Kidney epithelial cell (primary cell): ENCODE measurements at regions not wholly inside any gene's neighbourhood (a gene's known extent, or its start where the extent isn't known, plus 50 kb on each side); places are given as distances from the start of the nearest gene placed in this dataset.

ENCODE experiments used
- DNase-seq: peaks from one replicate; pipeline ENCODE4 v3.0.0-alpha.2; 2010; ENCODE audit warnings: low read depth
- H3K27me3 ChIP-seq: 2 replicates; pipeline ENCODE4 v1.6.0; 2011; ENCODE audit warnings: low read length; ENCODE audit not compliant: control insufficient read depth, insufficient read depth
- H3K36me3 ChIP-seq: 2 replicates; pipeline ENCODE4 v1.5.1; 2011; ENCODE audit warnings: low read length; ENCODE audit not compliant: control insufficient read depth, insufficient read depth
- H3K4me3 ChIP-seq: 2 replicates; pipeline ENCODE4 v1.5.1; 2011; ENCODE audit warnings: low read depth, mild to moderate bottlenecking, control low read depth, low read length
- CTCF ChIP-seq: IDR thresholded peaks from 2 replicates; pipeline ENCODE4 v1.5.1; 2011; ENCODE audit warnings: mild to moderate bottlenecking, moderate library complexity, low read length, control low read depth, inconsistent platforms; ENCODE audit not compliant: insufficient read depth, poor library complexity, severe bottlenecking

- Histone ChIP-seq H3K4me3 (no peak overlapping the region), H3K36me3 (no peaks in the 10 kb centered on the region), H3K27me3 (no peaks in the 10 kb centered on the region)
- no peak for TF ChIP-seq CTCF
- DNase-seq = no peak
These were observed 791.5 kb downstream of the TFAP2A start for GRCh38 chr6:9623228-9623832.

- DNase-seq = peak; percentile 32
- Histone ChIP-seq H3K27me3 (no peaks in the 10 kb centered on the region), H3K4me3 (no peak overlapping the region), H3K36me3 (no peaks in the 10 kb centered on the region)
- no peak for TF ChIP-seq CTCF
These were observed 793.6 kb downstream of the TFAP2A start for GRCh38 chr6:9621276-9621675.

GRCh38 chr6:9620687-9621086, 794.2 kb downstream of the TFAP2A start:
- DNase-seq = no peak
- no peak for TF ChIP-seq CTCF
- no peaks in the 10 kb centered on the region for H3K27me3 ChIP-seq
- no peak overlapping the region for H3K4me3 ChIP-seq
- no peaks in the 10 kb centered on the region for H3K36me3 ChIP-seq

- peak; percentile 66 for DNase-seq
- H3K36me3 ChIP-seq = no peaks in the 10 kb centered on the region
- TF ChIP-seq CTCF = no peak
- no peaks in the 10 kb centered on the region for H3K27me3 ChIP-seq
- no peak overlapping the region for H3K4me3 ChIP-seq
These were observed 794.6 kb downstream of the TFAP2A start for GRCh38 chr6:9620263-9620662.

GRCh38 chr6:9614778-9615177, 800.1 kb downstream of the TFAP2A start:
- DNase-seq = no peak
- Histone ChIP-seq H3K27me3 (no peaks in the 10 kb centered on the region), H3K36me3 (no peaks in the 10 kb centered on the region), H3K4me3 (no peak overlapping the region)
- no peak for TF ChIP-seq CTCF

- Histone ChIP-seq H3K4me3 (no peak overlapping the region), H3K36me3 (no peaks in the 10 kb centered on the region), H3K27me3 (no peaks in the 10 kb centered on the region)
- no peak for TF ChIP-seq CTCF
- no peak for DNase-seq
These were observed 802.4 kb downstream of the TFAP2A start for GRCh38 chr6:9612489-9612888.
